Activated CD8-positive, alpha-beta memory T cell treated with anti-CD3 and anti-CD28 coated beads, Interleukin-2, amount 50 U/mL, for 48 hours (primary cell): ENCODE measurements at regions not wholly inside any gene's neighbourhood (a gene's known extent, or its start where the extent isn't known, plus 50 kb on each side); places are given as distances from the start of the nearest gene placed in this dataset.
"Not testable (repeated sequence)": the region's sequence is repeated elsewhere in the genome, so short reads cannot be mapped to it uniquely, and the experiment has no call there.

Experiments
- DNase-seq: peaks from one replicate; pipeline ENCODE4 v3.0.0-alpha.2; 2020

DNA sequence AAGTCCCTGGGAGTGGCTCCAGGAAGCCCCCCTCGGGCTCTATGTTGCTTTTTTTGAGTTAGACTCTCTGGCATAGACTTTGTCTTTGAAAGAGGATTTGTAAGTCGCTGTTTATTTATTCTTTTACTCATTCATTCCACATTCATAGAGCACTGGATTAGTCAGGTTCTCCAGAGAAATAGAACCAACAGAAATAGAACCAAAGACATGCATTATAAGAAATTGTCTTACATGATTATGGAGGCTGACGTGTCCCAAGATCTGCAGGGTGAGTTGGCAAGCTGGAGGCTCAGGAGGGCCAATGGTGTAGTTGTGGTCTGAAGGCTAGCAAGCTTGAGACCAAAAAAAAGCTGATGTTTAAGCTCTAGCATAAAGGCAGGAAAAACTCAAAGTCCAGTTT, 98.3 kb upstream of the CHD6 start:
- DNase-seq = no peak

DNA sequence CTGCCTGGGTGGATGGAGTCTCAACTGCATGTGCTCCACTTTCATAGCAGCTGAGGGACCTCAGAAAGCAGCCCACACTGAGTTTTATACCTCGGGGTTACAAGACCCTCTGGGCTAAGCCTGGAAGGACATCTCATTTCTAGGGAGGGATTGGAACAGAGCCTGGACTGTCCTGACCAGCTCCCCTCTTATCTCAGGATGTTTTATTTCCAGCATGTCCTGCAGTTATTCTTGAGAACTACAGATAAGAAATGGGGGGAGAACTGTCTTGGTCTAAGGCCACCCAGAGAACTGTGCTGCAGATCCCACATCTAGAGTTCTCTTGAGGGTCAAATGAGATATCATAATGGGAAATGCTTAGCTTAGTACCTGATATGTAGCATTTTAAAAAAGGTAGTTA, 97.3 kb upstream of the CHD6 start:
- no peak for DNase-seq

GRCh38 chr20:41714030-41714429, 95.9 kb upstream of the CHD6 start:
- DNase-seq = no peak

DNA sequence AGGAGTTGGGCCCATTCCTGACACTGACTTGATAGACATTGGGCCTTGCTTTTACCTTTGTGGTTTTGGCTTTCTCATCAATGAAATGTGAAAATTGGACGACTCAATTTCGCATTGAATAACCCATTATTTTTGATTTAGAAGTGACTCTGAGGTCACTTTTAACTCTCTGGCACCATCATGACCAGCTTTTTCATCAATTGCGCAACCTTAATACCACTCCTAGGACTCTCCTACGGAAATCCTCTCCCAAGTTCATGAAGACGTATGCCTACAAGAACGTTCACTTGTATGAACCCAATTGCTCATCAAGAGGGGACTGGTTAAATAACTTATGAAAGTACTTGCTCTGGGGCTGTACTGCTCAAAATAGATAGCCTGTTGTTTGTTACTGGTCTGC, 86.7 kb upstream of the CHD6 start:
- no peak for DNase-seq

- DNase-seq = no peak
Observed at GRCh38 chr20:41702647-41703046, 84.5 kb upstream of the CHD6 start.

GRCh38 chr20:41701588-41702348, 83.6 kb upstream of the CHD6 start:
- DNase-seq = no peak

GRCh38 chr20:41699673-41700072, 81.5 kb upstream of the CHD6 start:
- DNase-seq = not testable (repeated sequence)

- no peak for DNase-seq
Observed at GRCh38 chr20:41697861-41698559, 79.8 kb upstream of the CHD6 start.

GRCh38 chr20:41696428-41696827, 78.3 kb upstream of the CHD6 start:
- DNase-seq = no peak

DNA sequence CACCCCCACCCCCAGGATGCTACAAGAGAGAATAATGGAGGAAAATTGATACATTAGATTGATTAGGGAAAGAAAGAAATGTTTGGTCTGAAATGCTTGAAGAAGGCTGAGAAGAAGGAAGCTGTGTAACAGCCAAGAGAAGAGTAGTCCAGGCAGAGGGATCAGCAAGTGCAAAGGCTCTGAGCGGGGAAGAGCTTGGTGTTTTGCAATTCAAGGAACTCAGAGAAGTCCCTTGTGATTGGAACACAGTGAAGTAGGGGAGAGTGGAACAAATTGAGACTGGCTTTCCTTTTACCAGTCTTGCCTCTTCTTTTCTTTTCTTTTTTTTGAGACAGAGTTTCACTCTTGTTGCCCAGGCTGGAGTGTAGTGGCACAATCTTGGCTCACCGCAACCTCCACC, 76.6 kb upstream of the CHD6 start:
- DNase-seq = no peak

DNA sequence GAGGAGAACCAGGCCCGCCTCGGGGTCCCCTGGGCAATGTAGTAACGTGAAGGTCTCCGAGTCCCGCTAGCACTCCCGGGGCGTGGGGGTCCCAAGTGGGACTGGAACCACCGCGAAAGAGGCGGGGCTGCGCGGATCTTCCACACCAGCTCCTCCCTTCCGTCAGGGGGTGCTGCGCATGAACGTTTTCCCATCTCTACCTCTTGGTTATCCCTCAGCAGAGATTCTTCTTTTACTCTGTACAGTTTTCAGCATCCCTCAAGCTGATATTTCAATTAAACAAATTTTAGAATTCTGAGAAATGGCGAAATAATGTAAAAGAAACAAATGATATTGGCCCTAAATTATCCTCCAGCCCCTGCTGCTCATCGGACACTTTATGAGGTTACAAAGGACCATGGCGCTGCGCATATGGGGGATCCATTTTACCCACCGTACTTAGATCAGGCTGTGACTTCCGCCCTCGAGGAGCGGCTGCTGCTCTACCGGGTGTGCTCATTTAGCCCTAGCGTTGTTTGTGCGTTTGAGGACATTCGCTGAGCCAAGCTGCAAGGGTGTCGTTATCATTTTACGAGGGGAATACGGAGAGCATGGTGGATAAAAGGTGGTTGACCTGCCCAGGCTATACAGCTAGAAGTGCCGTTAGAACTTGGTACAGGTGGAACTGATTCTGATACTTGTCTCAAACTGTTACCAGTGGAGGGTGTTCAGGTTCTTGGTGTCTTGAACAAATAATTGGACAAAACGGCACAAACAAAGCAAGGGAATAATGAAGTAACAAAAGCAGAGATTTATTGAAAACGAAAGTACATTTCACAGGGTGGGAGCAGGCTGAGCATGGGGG, 75.2 kb upstream of the CHD6 start:
- DNase-seq = peak; percentile 84

DNA sequence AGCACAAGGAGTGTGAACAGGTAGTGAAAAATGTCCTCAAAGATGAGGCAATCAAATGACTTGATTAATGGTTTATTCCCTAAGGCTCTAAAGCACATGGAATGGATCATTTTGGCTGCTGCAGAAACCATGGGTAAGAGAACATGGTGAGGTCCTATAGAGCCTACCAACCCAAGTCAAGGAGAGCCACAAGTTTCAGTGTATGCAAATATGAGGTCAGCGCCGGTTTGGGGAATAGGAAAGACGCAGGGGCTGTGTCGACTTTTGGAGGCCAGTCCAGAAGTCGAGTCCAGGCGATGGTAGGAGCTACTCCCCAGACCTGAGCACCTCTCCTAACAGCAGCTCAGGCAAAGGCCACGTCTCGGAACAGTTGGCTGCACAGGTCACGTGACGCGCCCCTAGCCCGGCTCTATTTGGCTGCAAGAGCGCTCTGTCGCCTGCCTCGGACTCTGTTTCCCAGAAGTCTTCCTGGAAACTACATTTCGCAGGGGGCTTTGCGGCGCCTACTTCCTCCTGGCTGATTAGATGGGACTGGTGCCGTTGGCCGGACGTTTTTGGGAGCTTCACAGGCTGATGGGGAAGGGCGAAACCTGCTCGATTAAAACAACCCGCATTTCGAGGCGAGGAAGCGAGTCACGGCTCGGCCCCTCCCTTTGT, 74.4 kb upstream of the CHD6 start:
- DNase-seq = peak; percentile 86

- DNase-seq = no peak
Observed at GRCh38 chr20:41691443-41691842, 73.3 kb upstream of the CHD6 start.

DNA sequence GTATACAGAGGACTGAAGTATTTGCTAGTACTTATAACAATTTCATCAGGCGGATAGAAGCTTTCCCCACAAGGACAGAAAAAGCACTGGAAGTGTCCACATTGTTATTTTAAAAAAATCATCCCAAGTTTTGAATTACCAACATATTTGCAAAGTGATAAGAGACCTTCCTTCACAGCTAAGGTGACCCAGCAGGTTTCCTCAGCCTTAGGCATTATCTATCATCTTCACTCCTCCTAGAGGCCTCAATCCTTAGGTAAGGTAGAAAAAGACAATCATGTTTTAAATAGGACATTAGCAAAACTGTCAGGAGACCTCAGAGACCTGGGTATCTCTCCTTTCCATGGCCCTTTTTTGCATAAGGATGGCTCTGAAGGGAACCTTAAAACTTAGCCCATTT, 72.5 kb upstream of the CHD6 start:
- DNase-seq = no peak

- no peak for DNase-seq
Observed at GRCh38 chr20:41686961-41687360, 68.8 kb upstream of the CHD6 start.

GRCh38 chr20:41685145-41685544, 67.0 kb upstream of the CHD6 start:
- not testable (repeated sequence) for DNase-seq

DNA sequence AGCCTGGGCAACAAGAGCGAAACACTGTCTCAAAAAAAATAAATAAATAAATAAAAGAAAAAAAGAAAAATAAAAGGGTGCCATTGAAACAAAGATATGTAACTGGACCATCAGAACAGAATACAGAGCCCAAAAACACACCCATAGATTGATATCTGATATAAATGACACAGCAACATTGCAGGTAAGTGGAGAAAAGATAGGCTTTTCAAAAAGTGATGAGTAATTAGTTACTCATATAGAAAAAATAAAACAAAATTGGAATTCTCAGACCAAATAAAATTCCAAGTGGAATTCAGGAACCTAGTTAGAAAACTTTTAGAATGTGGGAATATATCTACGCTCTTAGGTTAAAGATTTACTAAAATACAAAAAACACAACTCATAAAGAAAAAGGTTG, 60.6 kb upstream of the CHD6 start:
- no peak for DNase-seq

DNA sequence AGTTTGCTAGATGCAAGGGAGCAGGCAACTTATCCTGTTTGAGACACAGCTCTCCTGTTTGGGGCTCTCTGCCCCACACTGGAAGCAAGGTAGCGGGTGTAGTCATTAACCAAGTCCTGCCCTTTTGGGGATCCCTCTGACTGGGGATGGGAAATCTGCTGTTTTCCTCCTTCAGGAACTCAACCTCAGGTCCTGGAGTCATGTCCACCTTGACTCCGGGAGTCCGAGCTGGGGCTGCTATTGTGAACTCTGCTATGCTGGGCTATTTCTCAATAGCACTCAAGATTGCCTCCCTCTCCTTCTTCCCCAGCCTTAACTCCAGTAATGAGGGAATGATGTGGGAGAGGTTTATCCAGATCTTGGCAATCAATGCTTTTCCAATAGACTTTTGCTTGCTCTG, 54.1 kb upstream of the CHD6 start:
- no peak for DNase-seq

DNA sequence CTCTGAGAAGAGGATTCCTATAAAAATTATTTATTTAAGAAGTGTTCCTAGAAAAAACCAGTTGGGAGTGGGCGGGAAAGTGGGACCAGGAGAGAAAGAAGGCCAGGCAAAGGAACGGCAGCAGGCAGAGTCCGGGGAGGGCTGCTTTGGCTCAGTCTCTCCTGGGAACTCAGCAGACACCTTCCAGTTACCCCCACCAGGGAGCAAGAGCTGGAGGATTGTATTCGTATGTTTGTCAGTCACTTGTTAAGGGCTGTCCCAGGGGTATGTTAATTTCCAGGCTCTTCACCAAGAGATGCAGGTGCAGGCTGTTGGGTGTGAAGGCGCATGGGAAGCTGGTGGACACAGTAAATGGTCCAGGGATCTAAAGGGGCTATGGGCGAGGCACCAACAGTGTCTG, 53.0 kb upstream of the CHD6 start:
- no peak for DNase-seq

- no peak for DNase-seq
Observed at GRCh38 chr20:41670631-41671030, 52.5 kb upstream of the CHD6 start.

DNA sequence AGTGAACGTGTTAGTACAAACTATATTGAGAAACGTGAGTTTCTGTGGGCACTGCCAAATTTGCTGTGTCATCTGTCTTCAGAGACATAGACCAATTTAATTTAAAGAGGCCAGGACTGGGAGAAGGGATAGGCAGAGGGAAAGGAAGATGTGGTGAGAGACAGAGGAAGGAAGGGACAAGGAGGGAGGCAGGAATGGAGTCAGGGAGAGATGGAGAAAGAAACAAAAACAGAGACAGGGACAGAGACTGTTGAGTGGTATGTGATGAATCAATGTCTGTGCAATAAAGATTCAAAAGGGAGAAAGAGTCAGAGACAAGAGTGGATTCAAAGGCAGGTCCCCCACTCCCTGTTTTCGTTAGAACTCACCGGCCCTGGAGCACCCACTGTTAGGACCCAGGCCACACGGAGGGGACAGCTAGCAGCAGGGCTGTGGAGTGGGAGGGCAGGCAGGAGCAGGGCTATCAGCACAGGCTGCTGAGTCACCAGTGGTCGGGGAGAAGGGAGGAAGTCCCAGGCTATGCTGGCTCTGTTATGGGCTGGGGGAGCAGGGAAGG, 51.6 kb upstream of the CHD6 start:
- no peak for DNase-seq

- no peak for DNase-seq
Observed at GRCh38 chr20:41668057-41668749, 50.0 kb upstream of the CHD6 start.
